Breast epithelium (tissue), 4 donors: ENCODE measurements at regions not wholly inside any gene's neighbourhood (a gene's known extent, or its start where the extent isn't known, plus 50 kb on each side); places are given as distances from the start of the nearest gene placed in this dataset.
"Not testable (repeated sequence)": the region's sequence is repeated elsewhere in the genome, so short reads cannot be mapped to it uniquely, and the experiment has no call there.

Experiments
- DNase-seq, 2 donors: peaks; one replicate each; pipeline ENCODE4 v3.0.0-alpha.2; 2019; ENCODE audit warnings: low spot score in 2 of 2
- H3K27ac ChIP-seq, 2 donors: fragments of 200-600 bp; sonication (generic) in 1 of 2; one replicate each; pipeline ENCODE4 v1.5.1; 2016 to 2019; ENCODE audit warnings: mild to moderate bottlenecking in 1 of 2
- H3K27me3 ChIP-seq, 2 donors: fragments of 200-600 bp; sonication (generic) in 1 of 2; one replicate each; pipeline versions ENCODE4 v1.5.1 to v1.6.0; 2017 to 2019; ENCODE audit warnings: control low read depth in 1 of 2, mild to moderate bottlenecking in 1 of 2
- H3K36me3 ChIP-seq: fragments of 200-600 bp; one replicate; pipeline ENCODE4 v1.5.1; 2019
- H3K4me1 ChIP-seq, 2 donors: fragments of 200-600 bp; sonication (generic); one replicate each; pipeline ENCODE4 v1.5.1; 2016 to 2019; ENCODE audit warnings: control low read depth in 1 of 2
- H3K4me3 ChIP-seq, 3 donors: fragments of 200-600 bp; sonication (generic); 1 replicate in 2 of 3; 2 replicates in 1 of 3; pipeline ENCODE4 v1.5.1; 2016 to 2019; ENCODE audit warnings: mild to moderate bottlenecking in 3 of 3, moderate library complexity in 2 of 3
- H3K9me3 ChIP-seq, 2 donors: fragments of 200-600 bp; sonication (generic) in 1 of 2; one replicate each; pipeline ENCODE4 v1.5.1; 2016 to 2019; ENCODE audit warnings: control low read depth in 1 of 2
- POLR2A ChIP-seq: fragments of 450-650 bp; IDR thresholded peaks from one replicate; pipeline ENCODE4 v1.6.1; 2016; ENCODE audit warnings: antibody characterized with exemption, mild to moderate bottlenecking, moderate library complexity
- POLR2AphosphoS5 ChIP-seq, 3 donors: sonication (generic); formaldehyde crosslinking; IDR thresholded peaks; one replicate each; pipeline ENCODE4 v1.6.1; 2017; ENCODE audit warnings: antibody characterized with exemption in 3 of 3
- intact Hi-C: fragments of 100-400 bp; cut with DNase I; formaldehyde crosslinking; loops from one replicate; pipeline ENCODE4 v1.15.1; 2023; ENCODE audit warnings: low total_unique reads
- TF ChIP-seq, protein P1 (sequence below), 3 donors: fragments of 450-650 bp; IDR thresholded peaks; one replicate each; pipeline ENCODE4 v1.5.1; 2016 to 2017; ENCODE audit warnings: antibody characterized with exemption in 3 of 3, mild to moderate bottlenecking in 3 of 3, moderate library complexity in 3 of 3

DNA sequence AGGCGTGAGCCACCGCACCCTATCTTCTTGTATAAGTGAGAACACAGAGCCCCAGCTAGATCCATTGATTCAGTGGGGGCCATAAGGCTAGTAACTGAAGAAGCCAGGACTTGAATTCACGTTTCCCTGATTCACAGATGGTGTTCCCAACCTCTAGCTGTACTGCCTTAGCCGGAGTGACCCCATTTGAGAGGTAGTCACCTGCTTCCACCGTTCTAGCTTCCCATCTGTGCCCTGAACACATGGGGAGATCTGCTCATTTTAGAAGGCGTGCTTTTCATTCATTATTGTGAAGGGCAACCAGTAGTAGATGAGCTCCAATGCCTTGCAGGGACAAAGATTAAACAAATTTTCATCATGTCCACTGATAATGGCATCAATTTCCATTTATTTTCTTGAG lies 365.7 kb upstream of the TPM1 start:
- intact Hi-C loops: no loop called here
- TF ChIP-seq POLR2A: no peak
- TF ChIP-seq POLR2AphosphoS5 (IDR thresholded peaks at IDR 0.05): no peak
- TF ChIP-seq, protein P1, sequence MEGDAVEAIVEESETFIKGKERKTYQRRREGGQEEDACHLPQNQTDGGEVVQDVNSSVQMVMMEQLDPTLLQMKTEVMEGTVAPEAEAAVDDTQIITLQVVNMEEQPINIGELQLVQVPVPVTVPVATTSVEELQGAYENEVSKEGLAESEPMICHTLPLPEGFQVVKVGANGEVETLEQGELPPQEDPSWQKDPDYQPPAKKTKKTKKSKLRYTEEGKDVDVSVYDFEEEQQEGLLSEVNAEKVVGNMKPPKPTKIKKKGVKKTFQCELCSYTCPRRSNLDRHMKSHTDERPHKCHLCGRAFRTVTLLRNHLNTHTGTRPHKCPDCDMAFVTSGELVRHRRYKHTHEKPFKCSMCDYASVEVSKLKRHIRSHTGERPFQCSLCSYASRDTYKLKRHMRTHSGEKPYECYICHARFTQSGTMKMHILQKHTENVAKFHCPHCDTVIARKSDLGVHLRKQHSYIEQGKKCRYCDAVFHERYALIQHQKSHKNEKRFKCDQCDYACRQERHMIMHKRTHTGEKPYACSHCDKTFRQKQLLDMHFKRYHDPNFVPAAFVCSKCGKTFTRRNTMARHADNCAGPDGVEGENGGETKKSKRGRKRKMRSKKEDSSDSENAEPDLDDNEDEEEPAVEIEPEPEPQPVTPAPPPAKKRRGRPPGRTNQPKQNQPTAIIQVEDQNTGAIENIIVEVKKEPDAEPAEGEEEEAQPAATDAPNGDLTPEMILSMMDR (IDR thresholded peaks at IDR 0.05): no peak

DNA sequence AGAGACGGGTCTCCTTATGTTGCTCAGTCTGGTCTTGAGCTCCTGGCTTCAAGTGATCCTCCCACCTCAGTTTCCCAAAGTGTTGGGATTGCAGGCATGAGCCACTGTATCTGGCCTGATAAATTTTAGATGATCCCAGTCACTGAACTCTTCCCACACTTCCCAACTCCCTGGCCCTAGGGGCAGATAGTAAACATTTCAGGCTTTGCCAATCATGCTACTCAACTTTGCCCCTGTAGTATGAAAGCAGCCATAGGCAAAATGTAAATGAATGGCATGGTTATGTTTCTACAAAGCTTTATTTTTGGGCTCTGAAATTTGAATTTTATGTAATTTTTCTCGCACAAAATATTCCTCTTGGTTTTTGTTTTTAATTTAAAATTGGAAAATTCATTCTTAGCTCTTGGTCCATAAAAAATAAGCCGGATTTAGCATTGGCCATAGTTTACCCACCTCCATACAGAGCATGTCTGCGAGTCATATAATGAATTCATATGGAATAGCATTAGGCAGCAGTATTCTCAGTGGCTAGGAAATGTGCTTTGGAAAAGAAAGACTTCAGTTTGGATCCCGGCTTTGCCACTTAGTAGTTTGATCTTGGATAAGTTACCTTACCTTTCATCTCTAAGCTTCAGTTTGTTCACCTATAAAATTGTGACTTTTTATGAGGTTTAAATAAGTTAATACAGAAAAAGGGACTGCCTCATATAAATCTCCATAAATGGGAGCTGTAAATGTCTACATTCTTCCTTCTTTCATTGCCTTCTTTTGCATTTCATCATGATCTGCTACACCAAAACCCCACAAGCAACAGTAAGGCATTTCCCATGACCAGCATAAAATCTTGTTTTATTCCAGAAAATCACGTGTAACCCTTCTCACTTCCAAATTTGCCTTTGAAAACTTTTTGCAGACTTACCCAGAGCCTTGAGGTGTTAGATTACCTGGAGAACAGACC lies 360.3 kb upstream of the TPM1 start:
- H3K4me1 ChIP-seq: no peaks in the 10 kb centered on the region
- H3K27me3 ChIP-seq: no peaks in the 10 kb centered on the region
- no peaks in the 10 kb centered on the region for H3K9me3 ChIP-seq
- TF ChIP-seq POLR2AphosphoS5 (IDR thresholded peaks at IDR 0.05) (no peak), POLR2A (no peak)
- TF ChIP-seq, protein P1 (IDR thresholded peaks at IDR 0.05): no peak
- DNase-seq: no peak
- intact Hi-C loops: no loop called here
- no peak overlapping the region for H3K27ac ChIP-seq
- H3K4me3 ChIP-seq: no peak overlapping the region
- H3K36me3 ChIP-seq: no peaks in the 10 kb centered on the region

More for the DNA sequence above, 365.7 kb upstream of the TPM1 start:
- DNase-seq: no peak
- Histone ChIP-seq H3K9me3 (no peaks in the 10 kb centered on the region), H3K27me3 (no peaks in the 10 kb centered on the region), H3K27ac (no peak overlapping the region), H3K4me1 (no peaks in the 10 kb centered on the region), H3K4me3 (no peak overlapping the region), H3K36me3 (no peaks in the 10 kb centered on the region)

DNA sequence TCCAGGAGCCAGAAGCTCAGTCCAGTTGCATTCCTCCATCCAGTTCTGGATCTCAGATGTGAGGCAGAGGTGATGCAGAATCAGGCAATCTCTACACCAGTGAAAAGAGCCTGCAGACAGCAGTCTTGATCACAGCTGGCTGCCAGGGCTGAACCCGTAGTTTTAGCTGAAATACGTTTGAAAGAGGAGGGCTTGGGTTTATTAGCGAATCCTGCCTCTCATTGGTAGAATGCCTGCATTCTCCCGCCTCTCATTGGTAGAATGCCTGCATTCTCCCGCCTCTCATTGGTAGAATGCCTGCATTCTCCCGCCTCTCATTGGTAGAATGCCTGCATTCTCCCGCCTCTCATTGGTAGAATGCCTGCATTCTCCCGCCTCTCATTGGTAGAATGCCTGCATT lies 359.4 kb upstream of the TPM1 start:
- H3K27me3 ChIP-seq, H3K9me3 ChIP-seq, DNase-seq, H3K36me3 ChIP-seq, H3K27ac ChIP-seq, intact Hi-C loops, H3K4me1 ChIP-seq, H3K4me3 ChIP-seq: not testable (repeated sequence)

DNA sequence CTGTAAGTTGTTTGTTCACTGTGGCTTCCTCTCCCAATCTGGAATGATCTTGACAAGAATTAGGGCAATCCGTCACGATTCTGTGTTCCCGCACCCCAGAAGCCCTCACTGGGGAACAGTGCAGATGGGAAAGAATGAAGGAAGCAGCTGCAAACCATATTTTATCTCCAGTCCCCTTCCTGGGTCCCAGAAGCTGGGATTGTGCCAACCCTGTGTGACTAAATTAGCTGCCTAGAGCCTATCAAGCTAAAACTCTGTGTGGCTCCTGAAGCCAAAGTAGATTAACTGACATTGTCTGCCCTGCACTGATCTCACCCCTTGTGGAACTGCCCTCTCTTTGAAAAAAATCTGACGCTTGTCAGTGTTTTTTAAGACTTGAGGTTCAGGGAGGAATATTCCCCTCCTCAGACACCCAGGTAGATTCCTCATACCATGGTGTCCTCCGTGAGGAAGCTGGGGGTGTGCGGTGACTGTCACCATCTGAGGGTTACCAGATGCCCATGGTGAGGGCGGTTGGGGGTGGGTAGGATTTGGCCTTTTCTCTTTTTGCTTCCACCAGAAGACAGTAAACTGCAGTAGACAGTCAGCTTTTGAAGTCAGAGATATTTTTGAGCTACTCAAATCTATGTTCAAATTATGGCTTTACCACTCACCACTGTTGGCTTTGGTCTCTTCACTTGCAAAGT lies 358.3 kb upstream of the TPM1 start:
- no peak for DNase-seq
- Histone ChIP-seq H3K27ac (no peak overlapping the region), H3K36me3 (no peaks in the 10 kb centered on the region), H3K27me3 (no peaks in the 10 kb centered on the region), H3K9me3 (no peaks in the 10 kb centered on the region), H3K4me3 (no peak overlapping the region), H3K4me1 (no peaks in the 10 kb centered on the region)
- intact Hi-C loops: no loop called here
- TF ChIP-seq POLR2AphosphoS5 (IDR thresholded peaks at IDR 0.05) (no peak), POLR2A (no peak)
- TF ChIP-seq, protein P1 (IDR thresholded peaks at IDR 0.05): no peak

DNA sequence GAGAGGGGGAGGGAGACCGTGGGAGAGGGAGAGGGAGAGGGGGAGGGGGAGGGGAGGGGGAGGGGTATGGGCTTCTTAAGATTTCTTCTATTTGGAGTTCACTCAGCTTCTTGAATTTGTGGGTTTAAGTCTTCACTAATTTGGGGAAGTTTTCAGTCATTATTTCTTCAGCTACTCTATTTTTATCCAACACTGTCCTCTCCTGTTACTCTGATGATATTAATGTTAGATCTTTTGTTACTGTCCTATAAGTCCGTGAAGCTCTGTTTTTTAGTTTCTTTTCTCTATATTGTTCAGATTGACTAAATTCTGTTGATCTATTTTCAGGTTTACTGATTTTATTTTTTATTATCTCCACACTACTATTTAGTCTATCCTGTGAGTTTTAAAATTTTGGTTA lies 351.5 kb upstream of the TPM1 start:
- no peaks in the 10 kb centered on the region for H3K27me3 ChIP-seq
- no peaks in the 10 kb centered on the region for H3K36me3 ChIP-seq
- H3K27ac ChIP-seq: no peak overlapping the region
- H3K4me1 ChIP-seq: no peaks in the 10 kb centered on the region
- no peak overlapping the region for H3K4me3 ChIP-seq
- no peaks in the 10 kb centered on the region for H3K9me3 ChIP-seq
- intact Hi-C loops: no loop called here
- TF ChIP-seq, protein P1 (IDR thresholded peaks at IDR 0.05): no peak
- TF ChIP-seq POLR2AphosphoS5 (IDR thresholded peaks at IDR 0.05): no peak
- no peak for TF ChIP-seq POLR2A
- DNase-seq: no peak
